ENCODE measurements at regions not wholly inside any gene's neighbourhood (a gene's known extent, or its start where the extent isn't known, plus 50 kb on each side); places are given as distances from the start of the nearest gene placed in this dataset.

DNA sequence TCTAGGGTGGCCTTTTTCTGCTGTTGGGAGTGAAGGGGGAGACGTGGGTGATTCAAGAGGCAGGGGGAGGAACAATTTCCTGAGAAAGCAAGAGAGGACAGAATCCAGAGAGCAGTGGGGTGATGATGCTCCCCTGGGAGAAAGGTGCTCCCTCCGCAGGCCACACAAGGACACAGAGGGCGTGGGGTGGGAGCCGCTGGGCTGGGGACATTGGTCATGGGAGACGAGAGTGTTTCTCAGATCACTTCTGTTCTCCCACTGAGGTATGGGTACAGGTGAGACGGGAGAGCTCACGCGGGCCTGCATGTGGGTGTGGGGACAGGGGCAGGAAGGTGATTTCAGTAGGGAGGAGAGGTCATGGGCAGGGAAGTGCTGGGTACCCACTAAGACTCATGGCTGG is 259.5 kb upstream of the CTBP2 start:
- TF ChIP-seq, protein P1, sequence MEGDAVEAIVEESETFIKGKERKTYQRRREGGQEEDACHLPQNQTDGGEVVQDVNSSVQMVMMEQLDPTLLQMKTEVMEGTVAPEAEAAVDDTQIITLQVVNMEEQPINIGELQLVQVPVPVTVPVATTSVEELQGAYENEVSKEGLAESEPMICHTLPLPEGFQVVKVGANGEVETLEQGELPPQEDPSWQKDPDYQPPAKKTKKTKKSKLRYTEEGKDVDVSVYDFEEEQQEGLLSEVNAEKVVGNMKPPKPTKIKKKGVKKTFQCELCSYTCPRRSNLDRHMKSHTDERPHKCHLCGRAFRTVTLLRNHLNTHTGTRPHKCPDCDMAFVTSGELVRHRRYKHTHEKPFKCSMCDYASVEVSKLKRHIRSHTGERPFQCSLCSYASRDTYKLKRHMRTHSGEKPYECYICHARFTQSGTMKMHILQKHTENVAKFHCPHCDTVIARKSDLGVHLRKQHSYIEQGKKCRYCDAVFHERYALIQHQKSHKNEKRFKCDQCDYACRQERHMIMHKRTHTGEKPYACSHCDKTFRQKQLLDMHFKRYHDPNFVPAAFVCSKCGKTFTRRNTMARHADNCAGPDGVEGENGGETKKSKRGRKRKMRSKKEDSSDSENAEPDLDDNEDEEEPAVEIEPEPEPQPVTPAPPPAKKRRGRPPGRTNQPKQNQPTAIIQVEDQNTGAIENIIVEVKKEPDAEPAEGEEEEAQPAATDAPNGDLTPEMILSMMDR (IDR thresholded peaks at IDR 0.05; ENCODE audit: extremely low read depth, missing control alignments): no peak
- no peak for DNase-seq (ENCODE audit: low spot score)

DNA sequence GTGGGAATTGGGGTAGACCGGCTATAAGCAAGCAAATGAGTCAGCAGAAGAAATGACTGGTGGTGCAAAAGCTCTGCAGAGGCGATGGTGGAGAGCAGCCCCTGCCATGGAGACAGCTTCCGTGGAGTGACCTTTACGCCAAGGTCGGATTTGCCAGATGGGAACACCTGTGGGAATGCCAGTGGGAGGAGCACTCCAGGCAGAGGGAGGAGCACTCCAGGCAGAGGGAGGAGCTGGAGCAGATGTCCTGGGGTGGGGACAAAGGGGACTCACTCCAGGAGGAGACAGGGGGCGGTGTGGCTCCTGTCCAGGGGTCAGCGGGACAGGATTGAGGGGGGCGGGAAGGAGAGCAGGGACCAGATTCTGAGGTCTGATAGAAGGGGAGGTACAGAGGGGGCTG is 258.8 kb upstream of the CTBP2 start:
- TF ChIP-seq, protein P1 (IDR thresholded peaks at IDR 0.05; ENCODE audit: extremely low read depth, missing control alignments): no peak

DNA sequence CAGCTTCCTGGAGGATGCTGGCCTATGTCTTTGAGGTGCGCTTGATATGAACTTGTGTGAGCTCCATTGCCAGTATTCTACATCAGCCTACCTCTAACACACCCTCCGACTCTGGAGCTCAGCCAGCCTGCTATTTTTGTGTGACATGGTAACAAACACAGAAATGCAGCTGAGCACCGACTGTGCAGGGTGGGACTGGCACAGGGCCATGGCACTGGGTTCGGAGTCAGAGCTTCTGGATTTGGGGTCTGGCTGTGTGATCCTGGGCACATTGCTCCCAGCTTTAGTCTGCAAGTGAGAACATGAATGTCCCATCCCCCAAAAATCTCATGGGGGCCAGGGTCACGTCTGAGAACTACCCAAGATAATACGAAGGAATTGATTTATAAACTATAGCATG is 257.2 kb upstream of the CTBP2 start:
- no peak for DNase-seq (ENCODE audit: low spot score)
- TF ChIP-seq, protein P1 (IDR thresholded peaks at IDR 0.05; ENCODE audit: extremely low read depth, missing control alignments): no peak

More for the DNA sequence above, 258.8 kb upstream of the CTBP2 start:
- DNase-seq (ENCODE audit: low spot score): no peak

DNA sequence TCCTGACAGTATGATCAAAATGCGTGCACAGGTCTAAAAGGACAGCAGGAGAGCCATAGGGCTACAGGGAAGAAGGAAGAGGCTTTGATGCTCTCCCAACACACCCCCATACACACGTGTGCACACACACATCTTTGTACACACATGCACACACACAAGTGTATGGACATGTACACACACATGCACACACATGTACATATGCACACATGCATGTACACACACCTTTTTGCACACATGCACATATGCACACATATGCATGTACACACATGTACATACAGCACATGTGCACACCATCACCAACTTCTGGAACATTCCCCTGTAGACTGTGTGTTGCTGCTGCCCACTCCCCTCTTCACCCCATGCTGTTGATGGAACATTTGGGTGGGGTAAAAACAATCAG is 255.6 kb upstream of the CTBP2 start:
- no peak for DNase-seq (ENCODE audit: low spot score)
- TF ChIP-seq, protein P1 (IDR thresholded peaks at IDR 0.05; ENCODE audit: extremely low read depth, missing control alignments): no peak

DNA sequence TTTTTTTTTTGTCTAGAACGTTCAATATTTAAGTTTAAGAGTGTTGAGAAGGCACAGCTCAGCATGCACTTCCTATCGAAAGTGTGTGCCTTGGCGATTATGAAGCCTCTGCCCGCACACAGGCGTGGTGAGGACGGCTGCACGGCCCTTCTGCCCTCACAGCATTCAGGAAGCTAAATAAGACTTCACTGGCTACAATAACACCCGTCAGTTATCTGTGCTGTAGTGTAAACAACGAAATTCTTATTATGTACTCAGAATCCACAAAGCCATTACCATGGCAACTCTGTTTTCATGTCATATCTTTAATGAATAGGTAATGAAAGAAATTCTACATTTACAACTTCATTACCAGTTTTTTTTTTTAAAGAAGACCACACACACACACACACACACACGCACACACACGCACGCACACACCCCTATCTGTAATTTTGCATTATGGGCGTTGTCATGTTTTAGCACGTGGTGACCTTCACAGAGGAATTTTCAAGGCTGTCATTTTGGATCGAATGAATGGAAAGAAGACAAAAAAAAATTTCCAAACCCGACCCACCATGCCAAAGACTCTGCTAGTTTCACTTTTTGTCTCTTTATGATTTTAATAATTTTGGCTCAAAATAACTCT is 254.8 kb upstream of the CTBP2 start:
- TF ChIP-seq, protein P1 (IDR thresholded peaks at IDR 0.05; ENCODE audit: extremely low read depth, missing control alignments): no peak
- DNase-seq (ENCODE audit: low spot score): no peak

DNA sequence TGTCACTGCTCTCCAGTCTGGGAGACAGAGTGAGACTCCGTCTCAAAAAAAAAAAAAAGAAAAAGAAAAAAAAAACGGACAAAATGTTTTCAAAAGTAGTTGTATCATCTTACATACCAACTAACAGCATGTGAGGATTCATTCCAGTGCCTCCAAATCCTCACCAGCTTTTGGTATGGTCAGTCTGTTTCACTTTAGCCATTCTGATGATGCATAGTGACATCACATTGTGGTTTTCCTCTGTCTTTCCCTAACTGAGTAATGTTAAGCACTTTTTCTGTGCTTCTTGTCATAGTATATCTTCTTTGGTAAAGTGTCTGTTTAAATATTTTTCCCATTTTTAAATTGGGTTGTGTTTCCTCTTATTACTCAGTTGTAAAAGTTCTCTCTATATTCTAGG is 251.4 kb upstream of the CTBP2 start:
- DNase-seq (ENCODE audit: low spot score): no peak
- TF ChIP-seq, protein P1 (IDR thresholded peaks at IDR 0.05; ENCODE audit: extremely low read depth, missing control alignments): no peak

DNA sequence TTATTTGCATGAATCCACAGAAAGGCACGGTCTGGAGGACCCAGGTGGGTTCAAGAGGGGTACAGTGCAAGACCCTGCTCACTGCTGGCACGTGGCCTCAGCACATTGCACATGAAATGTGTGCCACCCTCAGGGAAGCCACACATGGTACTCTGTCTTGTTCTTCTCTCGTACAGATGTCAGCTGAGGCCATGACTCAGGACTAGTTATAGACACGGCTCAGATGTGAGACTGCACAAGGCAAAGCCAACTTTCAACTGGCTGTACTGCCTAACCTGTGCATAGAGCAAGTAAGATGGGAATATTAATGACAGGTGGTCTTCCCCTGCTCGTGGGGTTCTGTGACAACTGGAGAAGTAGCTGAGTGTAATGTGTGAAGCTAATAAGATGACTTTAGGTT is 249.4 kb upstream of the CTBP2 start:
- DNase-seq (ENCODE audit: low spot score): no peak
- TF ChIP-seq, protein P1 (IDR thresholded peaks at IDR 0.05; ENCODE audit: extremely low read depth, missing control alignments): no peak

All from GM20000 (cell line).